HG02970 (cell line): ENCODE measurements at regions not wholly inside any gene's neighbourhood (a gene's known extent, or its start where the extent isn't known, plus 50 kb on each side); places are given as distances from the start of the nearest gene placed in this dataset.
"Not testable (repeated sequence)": the region's sequence is repeated elsewhere in the genome, so short reads cannot be mapped to it uniquely, and the experiment has no call there.

Source experiments
- ATAC-seq: cut with Tn5 transposase; IDR thresholded peaks from one replicate; pipeline ENCODE4 v1.9.1; 2021; ENCODE audit warnings: mild to moderate bottlenecking, moderate library complexity, moderate number of reproducible peaks; ENCODE audit not compliant: unreplicated experiment, low FRiP score

DNA sequence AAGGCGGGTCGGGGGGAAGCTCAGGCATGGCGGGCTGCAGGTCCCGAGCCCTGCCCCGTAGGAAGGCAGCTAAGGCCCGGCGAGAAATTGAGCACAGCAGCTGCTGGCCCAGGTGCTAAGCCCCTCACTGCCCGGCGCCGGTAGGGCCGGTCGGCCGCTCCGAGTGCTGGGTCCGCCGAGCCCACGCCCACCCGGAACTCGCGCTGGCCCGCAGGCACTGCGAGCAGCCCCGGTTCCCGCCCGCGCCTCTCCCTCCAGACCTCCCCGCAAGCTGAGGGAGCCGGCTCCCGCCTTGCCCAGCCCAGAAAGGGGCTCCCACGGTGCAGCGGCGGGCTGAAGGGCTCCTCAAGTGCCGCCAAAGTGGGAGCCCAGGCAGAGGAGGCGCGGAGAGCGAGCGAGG is 209.9 kb downstream of the TRIB2 start:
- ATAC-seq: not testable (repeated sequence)

- ATAC-seq: no peak
Observed at GRCh38 chr2:12928197-12928774, 211.6 kb downstream of the TRIB2 start.

- ATAC-seq: no peak
Observed at GRCh38 chr2:12928775-12929401, 212.2 kb downstream of the TRIB2 start.

GRCh38 chr2:12929758-12930157 is 213.0 kb downstream of the TRIB2 start:
- no peak for ATAC-seq

- ATAC-seq: no peak
Observed at GRCh38 chr2:12930391-12930790, 213.7 kb downstream of the TRIB2 start.

DNA sequence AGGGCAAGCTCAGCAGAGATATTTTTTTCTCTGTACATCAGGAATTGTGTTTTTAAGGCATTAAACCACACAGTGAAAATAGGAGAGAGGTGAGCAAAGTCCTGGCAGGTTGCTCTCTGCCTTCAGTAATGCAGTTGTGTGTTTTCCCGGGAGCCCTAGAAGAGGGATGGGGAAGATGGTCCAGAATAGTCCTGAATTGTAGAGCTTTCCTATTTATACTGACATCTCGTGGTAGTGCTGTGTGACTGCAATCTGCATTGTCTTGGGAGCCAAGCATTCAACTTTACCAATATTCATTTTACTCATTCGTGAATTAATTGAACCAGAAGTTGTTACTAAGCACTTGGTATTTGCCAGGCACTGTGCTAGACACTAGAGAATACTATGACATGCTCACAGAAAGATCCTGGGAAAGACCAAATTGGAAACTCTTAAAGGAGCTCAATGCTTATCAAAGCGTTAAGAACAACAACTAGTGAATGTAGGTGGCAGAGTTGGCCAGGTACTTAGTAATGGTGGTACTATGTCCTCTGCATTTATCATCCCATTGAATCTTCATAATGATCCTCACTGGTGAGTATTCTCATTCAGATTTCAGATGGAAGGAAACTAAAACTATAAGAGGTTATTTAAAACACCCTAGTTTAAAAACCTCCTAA is 214.6 kb downstream of the TRIB2 start:
- no peak for ATAC-seq

- no peak for ATAC-seq
Observed at GRCh38 chr2:12932192-12932591, 215.5 kb downstream of the TRIB2 start.

DNA sequence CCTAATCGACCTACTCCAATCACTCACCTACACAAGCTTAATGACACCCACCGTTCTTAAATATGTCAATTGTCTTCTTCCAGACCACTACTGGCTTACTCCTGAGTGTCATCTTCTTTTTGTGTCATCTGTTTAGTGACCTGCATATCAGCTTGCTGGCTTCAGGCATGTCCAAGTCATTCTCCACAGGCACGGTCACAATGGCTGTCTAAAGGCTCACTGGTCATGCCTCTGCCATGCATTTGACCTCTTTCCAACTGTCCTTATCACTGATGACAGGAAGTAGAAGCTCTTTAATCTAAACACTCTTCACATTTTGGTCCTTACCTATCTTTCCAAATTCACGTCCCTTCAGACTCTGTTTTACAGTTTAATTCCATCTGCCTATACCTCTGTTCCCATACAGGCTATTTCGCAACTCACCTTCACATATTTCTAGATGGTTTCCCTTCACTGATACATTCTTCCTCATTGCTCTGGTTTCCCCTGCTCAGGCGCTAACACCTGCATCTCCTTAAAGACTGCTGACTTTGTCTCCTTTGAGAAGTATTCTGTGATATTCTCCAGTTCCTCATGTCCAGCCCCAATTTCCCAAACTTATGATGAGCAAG is 217.5 kb downstream of the TRIB2 start:
- no peak for ATAC-seq

- no peak for ATAC-seq
Observed at GRCh38 chr2:12935222-12935621, 218.5 kb downstream of the TRIB2 start.

- ATAC-seq: no peak
Observed at GRCh38 chr2:12935796-12936195, 219.1 kb downstream of the TRIB2 start.

DNA sequence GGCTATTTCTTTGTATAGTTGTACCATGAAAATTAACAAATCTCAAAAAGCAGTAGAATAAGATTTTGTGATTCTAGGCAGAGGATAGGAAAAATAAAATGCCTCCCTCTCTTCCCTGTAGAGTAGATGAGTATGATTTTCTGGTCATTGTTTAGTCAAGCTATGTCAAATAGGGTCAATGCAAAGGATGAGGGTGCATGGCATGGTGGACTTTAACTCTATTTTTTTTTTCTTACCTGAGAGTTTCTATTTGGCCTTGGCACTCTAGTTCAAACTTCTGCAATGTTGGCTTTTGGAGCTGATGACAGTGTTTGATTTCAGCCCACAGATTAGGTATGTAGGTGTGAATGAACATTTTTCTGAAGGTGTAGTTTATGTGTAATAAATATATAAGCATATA is 224.5 kb downstream of the TRIB2 start:
- ATAC-seq: no peak

- ATAC-seq: no peak
Observed at GRCh38 chr2:12948231-12948960, 231.7 kb downstream of the TRIB2 start.

DNA sequence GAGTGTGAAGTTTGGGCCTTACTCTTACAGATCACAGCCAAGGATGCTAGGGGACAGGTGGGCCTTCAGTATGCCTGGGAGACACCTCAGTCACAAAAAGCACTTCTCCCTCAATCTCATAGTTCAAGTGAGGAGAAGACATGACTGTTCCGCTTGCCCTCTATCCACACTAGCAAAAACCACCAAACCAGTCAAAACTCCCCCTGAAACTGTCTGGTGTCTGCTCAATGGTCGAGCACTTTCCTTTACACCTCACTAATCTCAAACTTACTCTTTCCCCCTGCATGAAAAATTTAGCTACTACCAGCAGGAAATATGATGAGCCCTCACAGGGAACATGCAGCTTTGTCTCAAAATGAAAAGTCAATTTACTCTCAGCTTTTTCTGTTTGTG is 232.2 kb downstream of the TRIB2 start:
- peak; percentile 71 for ATAC-seq

DNA sequence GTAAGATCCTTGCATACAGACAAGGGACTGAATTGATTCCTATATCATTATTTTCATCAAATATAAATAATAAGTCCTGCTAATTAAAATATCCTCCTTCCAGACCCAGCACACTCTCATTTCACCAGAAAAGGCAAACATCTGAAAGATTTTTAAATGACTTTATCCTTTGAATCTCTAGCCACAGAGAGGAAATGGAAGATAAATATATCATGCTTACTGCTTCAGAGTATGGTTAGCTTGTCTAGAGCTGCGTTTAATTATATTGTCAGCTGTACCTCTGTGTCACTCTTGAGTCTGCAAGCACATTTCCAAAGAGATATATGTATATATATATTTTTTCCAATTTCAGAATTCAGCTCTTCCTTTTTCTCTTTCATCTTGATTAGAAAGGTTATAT is 232.7 kb downstream of the TRIB2 start:
- ATAC-seq: no peak

GRCh38 chr2:12950174-12950573 is 233.4 kb downstream of the TRIB2 start:
- no peak for ATAC-seq

GRCh38 chr2:12950957-12951656 is 234.4 kb downstream of the TRIB2 start:
- no peak for ATAC-seq

- ATAC-seq: no peak
Observed at GRCh38 chr2:12951657-12951973, 234.9 kb downstream of the TRIB2 start.

DNA sequence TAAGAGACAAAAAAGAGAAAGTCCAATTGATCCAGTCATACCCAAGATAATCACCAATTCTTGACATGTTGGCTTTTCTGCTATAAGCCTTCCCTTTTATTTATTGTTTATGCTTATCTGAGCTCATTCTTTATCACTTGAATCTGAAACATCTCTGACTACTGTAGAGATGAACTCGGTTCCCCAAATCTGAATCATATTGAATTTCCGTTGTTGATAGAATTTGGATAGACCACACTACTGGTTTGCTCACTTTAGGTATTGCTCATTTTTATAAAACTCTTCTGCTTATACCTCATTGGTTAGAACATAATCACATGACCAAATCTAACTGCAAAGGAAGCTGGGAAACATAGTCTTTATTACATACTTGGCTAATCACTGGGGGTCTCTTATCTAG is 236.9 kb downstream of the TRIB2 start:
- no peak for ATAC-seq

- no peak for ATAC-seq
Observed at GRCh38 chr2:12955864-12956263, 239.1 kb downstream of the TRIB2 start.

DNA sequence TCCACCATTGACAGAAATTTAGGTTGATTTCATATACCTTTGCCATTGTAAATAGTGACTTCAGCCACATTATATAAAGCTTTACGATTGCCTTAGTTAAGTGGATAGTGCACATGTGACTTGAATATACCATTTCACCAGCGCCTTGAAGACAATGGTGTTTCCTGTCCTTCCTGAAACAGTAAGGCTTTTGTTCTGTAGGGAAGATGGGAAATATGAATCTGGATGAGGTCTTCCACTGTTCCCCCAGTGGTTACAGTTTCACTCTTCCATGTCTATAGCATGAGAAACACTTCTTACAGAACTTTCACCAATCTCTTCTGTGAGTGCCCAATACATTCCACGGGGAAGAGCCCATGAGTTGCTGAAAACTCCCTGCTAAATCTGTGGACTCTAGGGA is 240.5 kb downstream of the TRIB2 start:
- ATAC-seq: no peak

DNA sequence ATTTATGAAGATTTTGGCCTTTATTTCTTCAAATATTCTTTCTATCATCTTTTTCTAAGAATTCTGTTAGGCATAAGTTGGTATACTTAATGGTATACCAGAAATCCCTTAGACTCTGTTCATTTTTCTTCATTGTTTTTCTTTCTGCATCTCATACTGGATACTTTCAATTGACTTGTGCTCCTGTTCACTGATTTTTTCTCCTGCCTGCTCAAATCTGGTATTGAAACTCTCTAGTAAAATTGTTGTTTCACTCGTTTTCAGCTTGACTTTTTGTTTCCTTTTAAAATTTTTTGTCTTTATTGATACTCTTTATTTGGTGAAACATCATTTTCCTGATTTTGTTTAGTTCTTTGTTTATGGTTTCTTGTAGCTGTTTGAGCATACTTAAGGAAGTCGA is 243.2 kb downstream of the TRIB2 start:
- ATAC-seq: no peak
